GM23338 (cell line): ENCODE measurements at regions not wholly inside any gene's neighbourhood (a gene's known extent, or its start where the extent isn't known, plus 50 kb on each side); places are given as distances from the start of the nearest gene placed in this dataset.

ENCODE experiments used
- ATAC-seq: fragments of 200-7000 bp; cut with Tn5 transposase; 3 replicates; pipeline ENCODE4 v1.9.1; 2020
- DNase-seq: peaks from one replicate; pipeline ENCODE4 v3.0.0-alpha.2; 2015; ENCODE audit warnings: low spot score
- H2AFZ ChIP-seq: fragments of 200-600 bp; sonication (generic); 2 replicates; pipeline ENCODE4 v1.8.0; 2016; ENCODE audit warnings: antibody characterized with exemption, mild to moderate bottlenecking, moderate library complexity
- H3F3A ChIP-seq: fragments of 200-600 bp; sonication (generic); replicated peaks from 2 replicates; pipeline ENCODE4 v1.8.0; 2017; ENCODE audit warnings: antibody characterized with exemption, mixed run types, low read depth
- H3K27ac ChIP-seq: fragments of 200-600 bp; sonication (generic); 2 replicates; pipeline ENCODE4 v1.6.1; 2016; ENCODE audit warnings: low read depth
- H3K27me3 ChIP-seq: fragments of 200-600 bp; sonication (generic); 2 replicates; pipeline ENCODE4 v1.8.0; 2016; ENCODE audit warnings: mild to moderate bottlenecking, mixed run types, moderate library complexity; ENCODE audit not compliant: insufficient read depth
- H3K36me3 ChIP-seq: fragments of 200-600 bp; sonication (generic); 2 replicates; pipeline ENCODE4 v1.8.0; 2016; ENCODE audit warnings: mild to moderate bottlenecking; ENCODE audit not compliant: insufficient read depth
- H3K4me1 ChIP-seq: fragments of 200-600 bp; sonication (generic); 2 replicates; pipeline ENCODE4 v1.8.0; 2016; ENCODE audit warnings: mild to moderate bottlenecking, moderate library complexity; ENCODE audit not compliant: insufficient read depth
- H3K4me2 ChIP-seq: fragments of 200-600 bp; sonication (generic); 2 replicates; pipeline ENCODE4 v1.7.1; 2017; ENCODE audit warnings: mixed run types
- H3K4me3 ChIP-seq: fragments of 200-600 bp; sonication (generic); 2 replicates; pipeline ENCODE4 v1.6.1; 2016; ENCODE audit warnings: mixed run types
- H3K79me2 ChIP-seq: fragments of 200-600 bp; sonication (generic); replicated peaks from 2 replicates; pipeline ENCODE4 v1.8.0; 2017; ENCODE audit warnings: mild to moderate bottlenecking; ENCODE audit not compliant: insufficient read depth
- H3K9me2 ChIP-seq: fragments of 200-600 bp; sonication (generic); 2 replicates; pipeline ENCODE4 v1.8.0; 2017; ENCODE audit not compliant: insufficient read depth
- H4K20me1 ChIP-seq: fragments of 200-600 bp; sonication (generic); replicated peaks from 2 replicates; pipeline ENCODE4 v1.8.0; 2017; ENCODE audit warnings: mild to moderate bottlenecking; ENCODE audit not compliant: insufficient read depth
- H3K27ac Mint-ChIP-seq: 2 replicates; pipeline ENCODE4 v1.8.0; 2020; ENCODE audit warnings: inconsistent platforms, mild to moderate bottlenecking, moderate library complexity, mixed read lengths
- H3K27me3 Mint-ChIP-seq: 3 replicates; pipeline ENCODE4 v1.8.0; 2022; ENCODE audit warnings: low read depth, mild to moderate bottlenecking, moderate library complexity, mixed read lengths, inconsistent platforms; ENCODE audit not compliant: insufficient read depth, poor library complexity
- H3K36me3 Mint-ChIP-seq: 3 replicates; pipeline ENCODE4 v1.8.0; 2021; ENCODE audit warnings: low read depth, mild to moderate bottlenecking, inconsistent platforms, moderate library complexity, mixed read lengths
- H3K4me1 Mint-ChIP-seq: 3 replicates; pipeline ENCODE4 v1.8.0; 2020; ENCODE audit warnings: mild to moderate bottlenecking, inconsistent platforms, mixed read lengths
- H3K4me3 Mint-ChIP-seq: 3 replicates; pipeline ENCODE4 v1.8.0; 2021; ENCODE audit warnings: moderate library complexity, mild to moderate bottlenecking, inconsistent platforms, mixed read lengths
- H3K9me3 Mint-ChIP-seq: 3 replicates; pipeline ENCODE4 v1.8.0; 2020; ENCODE audit warnings: moderate library complexity, mild to moderate bottlenecking, inconsistent platforms, mixed read lengths
- CREB1 ChIP-seq: fragments of 250-450 bp; sonication (Bioruptor Pico); IDR thresholded peaks from 2 replicates; pipeline ENCODE4 v1.5.0; 2020; ENCODE audit warnings: low read depth, mild to moderate bottlenecking, moderate library complexity
- CTCF ChIP-seq, 2 experiments: fragments of 200-600 bp in 1 of 2; sonication (generic) in 1 of 2; conservative IDR thresholded peaks; 2 replicates each; pipeline versions ENCODE4 v1.5.1 to v1.6.1; 2016 to 2017; ENCODE audit warnings: antibody characterized with exemption in 2 of 2, low read depth in 2 of 2, mild to moderate bottlenecking in 2 of 2, moderate library complexity in 1 of 2
- EZH2phosphoT487 ChIP-seq: fragments of 200-600 bp; sonication (generic); IDR thresholded peaks from one replicate; pipeline ENCODE4 v1.8.1; 2018; ENCODE audit warnings: antibody characterized with exemption; ENCODE audit not compliant: unreplicated experiment
- NANOG ChIP-seq: IDR thresholded peaks from 2 replicates; pipeline ENCODE4 v1.6.1; 2016; ENCODE audit warnings: antibody characterized with exemption, borderline replicate concordance
- POLR2AphosphoS5 ChIP-seq: IDR thresholded peaks from 2 replicates; pipeline ENCODE4 v1.6.1; 2016; ENCODE audit warnings: antibody characterized with exemption, low read depth
- REST ChIP-seq: IDR thresholded peaks from one replicate; pipeline ENCODE4 v1.6.1; 2018; ENCODE audit warnings: antibody characterized with exemption; ENCODE audit not compliant: unreplicated experiment
- STAT1 ChIP-seq: IDR thresholded peaks from one replicate; pipeline ENCODE4 v1.6.1; 2016; ENCODE audit warnings: antibody characterized with exemption; ENCODE audit not compliant: unreplicated experiment
- ZNF114 ChIP-seq: fragments of 250-450 bp; sonication (Bioruptor Pico); IDR thresholded peaks from 2 replicates; pipeline ENCODE4 v1.5.0; 2020; ENCODE audit warnings: mild to moderate bottlenecking, moderate library complexity
- ZNF331 ChIP-seq: fragments of 250-450 bp; sonication (Bioruptor Pico); IDR thresholded peaks from 2 replicates; pipeline ENCODE4 v1.5.0; 2020; ENCODE audit warnings: low read depth, mild to moderate bottlenecking, moderate library complexity
- TF ChIP-seq, protein P1 (sequence below): IDR thresholded peaks from 2 replicates; pipeline ENCODE4 v1.6.1; 2016; ENCODE audit warnings: antibody characterized with exemption

DNA sequence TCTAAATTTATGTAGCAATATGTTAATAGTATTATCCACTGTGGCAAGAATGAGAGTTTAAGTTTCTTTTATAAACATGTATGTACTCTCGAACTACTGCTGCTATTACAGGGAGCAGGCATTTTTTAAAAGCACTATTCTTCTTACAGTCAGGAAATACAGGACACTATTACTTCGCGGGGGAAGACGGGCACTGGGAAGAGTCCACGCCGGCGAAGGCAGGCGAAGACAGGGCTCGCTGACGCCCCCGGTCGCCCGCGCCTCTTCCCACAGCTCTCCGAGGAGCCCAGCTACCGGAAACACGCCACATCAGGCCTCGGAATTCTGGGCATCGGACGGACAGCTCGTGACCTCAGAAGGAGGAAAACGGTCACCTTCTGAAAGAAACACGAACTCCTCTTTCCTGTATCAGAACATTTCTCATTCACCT lies 90.2 kb downstream of the FAM161A start:
- DNase-seq: no peak
- H3K9me3 Mint-ChIP-seq: no peaks in the 10 kb centered on the region

DNA sequence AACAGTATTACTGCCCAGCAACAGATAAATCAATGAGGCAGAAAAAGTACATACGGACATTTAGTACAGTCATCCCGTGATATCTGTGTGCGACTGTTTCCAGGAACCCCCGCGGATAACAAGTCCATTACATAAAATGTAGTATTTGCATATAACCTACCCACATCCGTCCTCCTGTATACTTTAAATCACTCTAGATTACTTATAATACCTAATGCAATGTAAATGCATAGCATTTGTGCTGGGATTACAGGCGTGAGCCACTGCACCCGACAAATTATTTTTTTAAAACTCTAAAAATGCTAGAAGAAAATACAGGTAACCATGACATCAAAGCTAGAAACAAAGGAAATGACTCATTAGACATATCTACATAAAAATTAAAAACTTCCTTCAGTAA lies 91.6 kb downstream of the FAM161A start:
- no peak overlapping the region for H2AFZ ChIP-seq
- no peaks in the 10 kb centered on the region for H3K79me2 ChIP-seq
- no peaks in the 10 kb centered on the region for H3K36me3 ChIP-seq
- H3K9me3 Mint-ChIP-seq: no peaks in the 10 kb centered on the region
- H3K4me3 Mint-ChIP-seq: no peak overlapping the region; the same call in 2 of the 3 replicates
- no peaks in the 10 kb centered on the region for H3K9me2 ChIP-seq
- no peak overlapping the region for H3K27ac ChIP-seq
- no peaks in the 10 kb centered on the region for H3K27me3 ChIP-seq
- no peaks in the 10 kb centered on the region for H3K4me1 ChIP-seq
- H3K4me2 ChIP-seq: no peak overlapping the region
- H3F3A ChIP-seq: no peaks in the 10 kb centered on the region
- DNase-seq (no peak), ATAC-seq (no peak)
- peaks cover 10% of the 10 kb centered on the region for H3K27me3 Mint-ChIP-seq
- no peaks in the 10 kb centered on the region for H3K36me3 Mint-ChIP-seq
- H3K4me1 Mint-ChIP-seq: peaks cover 2% of the 10 kb centered on the region; the same call in 1 of the 3 replicates
- H4K20me1 ChIP-seq: no peaks in the 10 kb centered on the region
- H3K27ac Mint-ChIP-seq: no peak overlapping the region
- no peak overlapping the region for H3K4me3 ChIP-seq
- TF ChIP-seq ZNF114 (CRISPR knock-in tag): no peak
- no peak for TF ChIP-seq POLR2AphosphoS5
- no peak for TF ChIP-seq REST
- TF ChIP-seq CTCF (conservative IDR thresholded peaks at IDR 0.05; ENCODE audit: low read depth in 2 of 2): no peak
- TF ChIP-seq EZH2phosphoT487: no peak
- no peak for TF ChIP-seq CREB1
- TF ChIP-seq, protein P1, sequence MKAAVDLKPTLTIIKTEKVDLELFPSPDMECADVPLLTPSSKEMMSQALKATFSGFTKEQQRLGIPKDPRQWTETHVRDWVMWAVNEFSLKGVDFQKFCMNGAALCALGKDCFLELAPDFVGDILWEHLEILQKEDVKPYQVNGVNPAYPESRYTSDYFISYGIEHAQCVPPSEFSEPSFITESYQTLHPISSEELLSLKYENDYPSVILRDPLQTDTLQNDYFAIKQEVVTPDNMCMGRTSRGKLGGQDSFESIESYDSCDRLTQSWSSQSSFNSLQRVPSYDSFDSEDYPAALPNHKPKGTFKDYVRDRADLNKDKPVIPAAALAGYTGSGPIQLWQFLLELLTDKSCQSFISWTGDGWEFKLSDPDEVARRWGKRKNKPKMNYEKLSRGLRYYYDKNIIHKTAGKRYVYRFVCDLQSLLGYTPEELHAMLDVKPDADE: no peak
- no peak for TF ChIP-seq STAT1
- no peak for TF ChIP-seq NANOG

More for the DNA sequence above, 90.2 kb downstream of the FAM161A start:
- no peaks in the 10 kb centered on the region for H3K36me3 ChIP-seq
- H3K4me2 ChIP-seq: peak overlapping the region; percentile 82
- H3K4me1 Mint-ChIP-seq: peaks cover 2% of the 10 kb centered on the region; the same call in 1 of the 3 replicates
- no peaks in the 10 kb centered on the region for H3K4me1 ChIP-seq
- H3K36me3 Mint-ChIP-seq: no peaks in the 10 kb centered on the region
- H2AFZ ChIP-seq: peak overlapping the region; percentile 60; the same call in 1 of the 2 replicates
- peak overlapping the region; percentile 95 for H3K27ac ChIP-seq
- peak overlapping the region; percentile 95 for H3K4me3 Mint-ChIP-seq
- no peaks in the 10 kb centered on the region for H3F3A ChIP-seq
- H3K79me2 ChIP-seq: no peaks in the 10 kb centered on the region
- peak; percentile 38 for ATAC-seq
- H3K27me3 ChIP-seq: no peaks in the 10 kb centered on the region
- peak overlapping the region; percentile 99 for H3K27ac Mint-ChIP-seq
- H3K27me3 Mint-ChIP-seq: peaks cover 10% of the 10 kb centered on the region
- peak overlapping the region; percentile 68 for H3K4me3 ChIP-seq
- TF ChIP-seq ZNF331 (CRISPR knock-in tag) (no peak), CTCF (conservative IDR thresholded peaks at IDR 0.05; ENCODE audit: low read depth in 2 of 2) (peak; percentile 8 to 30; a peak in 2 of 4 replicates), ZNF114 (CRISPR knock-in tag) (no peak)
- no peaks in the 10 kb centered on the region for H4K20me1 ChIP-seq
- H3K9me2 ChIP-seq: no peaks in the 10 kb centered on the region
